ENCODE measurements at regions not wholly inside any gene's neighbourhood (a gene's known extent, or its start where the extent isn't known, plus 50 kb on each side); places are given as distances from the start of the nearest gene placed in this dataset.
"Not testable (repeated sequence)": the region's sequence is repeated elsewhere in the genome, so short reads cannot be mapped to it uniquely, and the experiment has no call there.

DNA sequence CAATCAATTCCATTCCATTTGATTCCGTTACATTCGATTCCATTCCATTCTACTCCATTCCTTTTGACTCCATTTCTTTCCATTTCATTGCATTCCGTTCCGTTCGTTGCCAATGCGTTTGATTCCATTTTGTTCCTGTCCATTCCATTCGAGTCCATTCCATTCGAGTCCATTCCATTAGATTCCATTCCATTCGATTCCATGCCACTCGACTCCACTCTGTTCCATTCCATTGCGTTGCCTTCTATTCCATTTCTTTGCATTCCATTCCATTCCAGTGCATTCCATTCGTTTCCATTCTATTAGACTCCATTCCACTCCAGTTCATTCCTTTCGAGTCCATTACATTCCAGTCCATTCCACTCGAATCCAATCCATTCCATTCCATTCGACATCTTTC lies 2587.5 kb upstream of the TPTE start:
- DNase-seq, result no peak
- intact Hi-C loops (cut with DNase I), result no loop called here
- no peak for ATAC-seq
- no peak for FAIRE-seq
- no peak overlapping the region for H3K27ac ChIP-seq
- H3K4me1 ChIP-seq, result no peaks in the 10 kb centered on the region
- TF ChIP-seq, protein P1, sequence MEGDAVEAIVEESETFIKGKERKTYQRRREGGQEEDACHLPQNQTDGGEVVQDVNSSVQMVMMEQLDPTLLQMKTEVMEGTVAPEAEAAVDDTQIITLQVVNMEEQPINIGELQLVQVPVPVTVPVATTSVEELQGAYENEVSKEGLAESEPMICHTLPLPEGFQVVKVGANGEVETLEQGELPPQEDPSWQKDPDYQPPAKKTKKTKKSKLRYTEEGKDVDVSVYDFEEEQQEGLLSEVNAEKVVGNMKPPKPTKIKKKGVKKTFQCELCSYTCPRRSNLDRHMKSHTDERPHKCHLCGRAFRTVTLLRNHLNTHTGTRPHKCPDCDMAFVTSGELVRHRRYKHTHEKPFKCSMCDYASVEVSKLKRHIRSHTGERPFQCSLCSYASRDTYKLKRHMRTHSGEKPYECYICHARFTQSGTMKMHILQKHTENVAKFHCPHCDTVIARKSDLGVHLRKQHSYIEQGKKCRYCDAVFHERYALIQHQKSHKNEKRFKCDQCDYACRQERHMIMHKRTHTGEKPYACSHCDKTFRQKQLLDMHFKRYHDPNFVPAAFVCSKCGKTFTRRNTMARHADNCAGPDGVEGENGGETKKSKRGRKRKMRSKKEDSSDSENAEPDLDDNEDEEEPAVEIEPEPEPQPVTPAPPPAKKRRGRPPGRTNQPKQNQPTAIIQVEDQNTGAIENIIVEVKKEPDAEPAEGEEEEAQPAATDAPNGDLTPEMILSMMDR (IDR thresholded peaks at IDR 0.05), result no peak
- WGBS, 2 donors, result 55 to 62% methylated on average over 15 of the region's 15 CpGs
- H3K9me3 ChIP-seq, result peaks cover 0 to 11% (median 0%) of the 10 kb centered on the region in 4 donors
- H3K36me3 ChIP-seq, result no peaks in the 10 kb centered on the region
- no peaks in the 10 kb centered on the region for H3K27me3 ChIP-seq
- H3K4me3 ChIP-seq, result no peak overlapping the region

DNA sequence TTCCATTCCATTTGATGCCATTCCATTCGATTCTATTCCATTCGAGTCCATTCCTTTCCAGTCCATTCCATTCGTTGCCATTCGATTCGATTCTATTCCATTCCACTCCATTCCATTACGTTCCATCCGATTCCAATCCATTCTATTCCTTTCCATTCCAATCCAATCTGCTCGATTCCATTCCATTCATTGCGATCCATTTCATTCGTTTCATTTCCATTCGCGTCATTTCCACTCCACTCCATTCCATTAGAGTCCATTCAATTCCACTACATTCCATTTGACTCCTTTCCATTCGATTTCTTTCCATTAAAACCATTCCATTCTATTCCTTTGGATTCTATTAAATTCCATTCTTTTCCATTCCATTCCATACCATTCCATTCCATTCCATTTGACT lies 2584.1 kb upstream of the TPTE start:
- H3K27me3 ChIP-seq; ATAC-seq; H3K27ac ChIP-seq; H3K4me1 ChIP-seq; H3K36me3 ChIP-seq; DNase-seq; intact Hi-C loops (cut with DNase I); H3K4me3 ChIP-seq; FAIRE-seq: not testable (repeated sequence)
- 58 to 62% methylated on average over 13 of the region's 13 CpGs for WGBS, 2 donors
- peaks cover 0 to 11% (median 0%) of the 10 kb centered on the region in 4 donors for H3K9me3 ChIP-seq

DNA sequence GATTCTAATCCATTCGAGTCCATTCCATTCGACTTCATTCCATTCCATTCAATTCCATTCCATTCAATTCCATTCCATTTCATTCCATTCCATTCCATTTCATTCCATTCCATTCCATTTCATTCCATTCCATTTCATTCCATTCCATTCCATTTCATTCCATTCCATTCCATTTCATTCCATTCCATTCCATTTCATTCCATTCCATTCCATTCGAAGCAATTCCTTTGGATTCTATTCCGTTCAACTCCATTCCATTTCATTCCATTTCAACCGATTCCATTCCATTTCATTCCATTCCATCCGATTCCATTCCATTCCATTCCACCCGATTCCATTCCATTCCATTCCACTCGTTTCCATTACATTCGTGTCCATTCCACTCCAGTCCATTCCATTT lies 2583.2 kb upstream of the TPTE start:
- H3K4me3 ChIP-seq; H3K4me1 ChIP-seq; H3K27ac ChIP-seq; H3K36me3 ChIP-seq; intact Hi-C loops (cut with DNase I); FAIRE-seq; H3K27me3 ChIP-seq; H3K9me3 ChIP-seq; DNase-seq; ATAC-seq: not testable (repeated sequence)
- WGBS, 2 donors, result 52 to 66% methylated on average over 9 of the region's 9 CpGs

DNA sequence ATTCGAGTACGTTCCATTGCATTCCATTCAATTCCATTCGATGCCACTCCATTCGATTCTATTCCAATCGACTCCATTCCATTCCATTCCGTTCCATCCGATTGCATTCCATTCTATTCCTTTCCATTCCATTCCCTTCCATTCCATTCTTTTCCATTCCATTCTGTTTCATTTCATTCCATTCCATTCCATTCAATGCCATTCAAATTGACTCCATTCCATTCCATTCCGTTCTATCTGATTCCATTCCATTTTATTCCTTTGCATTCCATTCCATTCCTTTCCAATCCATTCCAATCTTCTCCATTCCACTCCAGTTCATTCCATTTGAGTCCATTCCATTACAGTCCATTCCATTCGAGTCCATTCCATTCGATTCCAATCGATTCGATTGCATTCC lies 2580.0 kb upstream of the TPTE start:
- H3K36me3 ChIP-seq; ATAC-seq; H3K27me3 ChIP-seq; H3K4me3 ChIP-seq; FAIRE-seq; H3K4me1 ChIP-seq; H3K27ac ChIP-seq; DNase-seq; intact Hi-C loops (cut with DNase I); H3K9me3 ChIP-seq: not testable (repeated sequence)
- WGBS, 2 donors, result 64 to 70% methylated on average over 12 of the region's 12 CpGs

DNA sequence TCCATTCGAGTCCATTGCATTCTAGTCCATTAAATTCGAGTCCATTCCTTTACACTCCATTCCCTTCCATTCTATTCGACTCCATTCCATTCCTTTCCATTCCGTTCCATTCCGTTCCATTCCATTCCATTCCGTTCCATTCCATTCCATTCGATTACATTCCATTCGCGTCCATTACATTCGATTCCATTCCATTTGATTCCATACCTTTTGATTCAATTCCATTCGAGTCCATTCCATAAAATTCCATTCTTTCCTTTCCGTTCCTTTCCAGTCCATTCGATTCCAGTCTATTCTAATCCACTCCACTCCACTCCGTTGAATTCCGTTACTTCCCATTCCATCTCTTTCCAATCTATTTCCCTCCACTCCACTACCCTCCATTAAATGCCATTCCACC lies 2579.2 kb upstream of the TPTE start:
- FAIRE-seq; H3K4me1 ChIP-seq; H3K27me3 ChIP-seq; intact Hi-C loops (cut with DNase I); H3K36me3 ChIP-seq; H3K4me3 ChIP-seq; H3K9me3 ChIP-seq; H3K27ac ChIP-seq; ATAC-seq; DNase-seq: not testable (repeated sequence)
- WGBS, 2 donors, result 57 to 62% methylated on average over 15 of the region's 15 CpGs

DNA sequence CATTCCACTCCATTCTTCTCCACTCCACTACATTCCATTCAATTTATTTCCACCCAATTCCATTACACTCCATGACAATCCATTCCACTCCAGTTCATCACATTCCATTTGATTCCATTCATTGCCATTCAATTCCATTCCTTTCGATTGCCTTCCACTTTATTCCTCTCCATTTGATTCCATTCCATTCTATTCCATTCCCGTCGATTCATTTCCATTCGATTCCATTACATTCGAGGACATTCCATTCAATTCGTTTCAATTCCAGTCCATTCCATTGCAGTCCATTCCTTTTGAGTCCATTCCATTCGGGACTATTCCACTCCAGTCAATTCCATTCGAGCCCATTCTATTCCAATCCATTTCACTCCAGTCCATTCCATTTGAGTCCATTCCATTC lies 2577.8 kb upstream of the TPTE start:
- H3K36me3 ChIP-seq; intact Hi-C loops (cut with DNase I); H3K27ac ChIP-seq; ATAC-seq; FAIRE-seq; H3K4me1 ChIP-seq; DNase-seq; H3K27me3 ChIP-seq; H3K4me3 ChIP-seq: not testable (repeated sequence)
- H3K9me3 ChIP-seq, result peaks cover 0 to 18% (median 2%) of the 10 kb centered on the region in 4 donors
- 54 to 59% methylated on average over 8 of the region's 8 CpGs for WGBS, 2 donors

DNA sequence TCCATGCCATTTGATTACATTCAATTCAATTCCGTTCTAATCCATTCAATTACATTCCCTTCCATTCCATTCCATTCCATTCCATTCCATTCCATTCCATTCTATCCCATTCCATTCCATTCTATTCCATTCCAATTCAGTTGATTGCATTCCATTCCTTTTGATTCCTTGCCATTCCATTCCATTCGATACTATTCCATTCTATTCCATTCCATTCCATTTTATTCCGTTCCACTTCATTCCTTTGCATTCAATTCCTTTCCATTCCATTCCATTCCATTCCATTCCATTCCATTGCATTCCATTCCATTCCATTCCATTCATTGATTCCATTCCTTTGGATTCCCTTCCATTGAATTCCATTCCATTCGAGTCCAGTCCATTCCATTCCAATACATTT lies 2574.0 kb upstream of the TPTE start:
- Histone ChIP-seq H3K4me3 (no peak overlapping the region), H3K27me3 (no peaks in the 10 kb centered on the region), H3K9me3 (peaks cover 0 to 22% (median 3%) of the 10 kb centered on the region in 4 donors), H3K27ac (no peak overlapping the region), H3K4me1 (no peaks in the 10 kb centered on the region), H3K36me3 (no peaks in the 10 kb centered on the region)
- 30 to 40% methylated on average over 4 of the region's 4 CpGs for WGBS, 2 donors
- FAIRE-seq, result no peak
- intact Hi-C loops (cut with DNase I), result no loop called here
- TF ChIP-seq, protein P1 (IDR thresholded peaks at IDR 0.05), result no peak
- no peak for ATAC-seq
- no peak for DNase-seq

DNA sequence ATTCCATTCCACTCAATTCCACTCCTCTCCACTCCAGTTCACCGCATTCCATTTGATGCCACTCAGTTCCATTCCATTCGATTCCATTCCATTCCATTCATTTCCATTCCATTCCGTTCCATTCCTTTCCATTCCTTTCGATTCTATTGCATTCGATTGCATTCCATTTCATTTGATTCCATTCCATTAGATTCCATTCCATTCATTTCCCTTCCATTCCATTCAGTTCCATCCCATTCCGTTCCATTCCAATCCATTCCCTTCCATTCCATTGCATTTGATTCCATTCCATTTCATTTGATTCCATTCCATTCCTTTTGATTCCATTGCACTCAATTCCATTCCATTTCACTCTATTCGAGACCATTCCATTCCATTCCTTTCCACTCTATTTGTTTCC lies 2572.7 kb upstream of the TPTE start:
- 47 to 62% methylated on average over 7 of the region's 7 CpGs for WGBS, 2 donors
- H3K4me3 ChIP-seq; intact Hi-C loops (cut with DNase I); ATAC-seq; H3K27me3 ChIP-seq; DNase-seq; H3K27ac ChIP-seq; H3K4me1 ChIP-seq; H3K36me3 ChIP-seq; FAIRE-seq: not testable (repeated sequence)
- H3K9me3 ChIP-seq, result peaks cover 0 to 30% (median 1%) of the 10 kb centered on the region in 4 donors

DNA sequence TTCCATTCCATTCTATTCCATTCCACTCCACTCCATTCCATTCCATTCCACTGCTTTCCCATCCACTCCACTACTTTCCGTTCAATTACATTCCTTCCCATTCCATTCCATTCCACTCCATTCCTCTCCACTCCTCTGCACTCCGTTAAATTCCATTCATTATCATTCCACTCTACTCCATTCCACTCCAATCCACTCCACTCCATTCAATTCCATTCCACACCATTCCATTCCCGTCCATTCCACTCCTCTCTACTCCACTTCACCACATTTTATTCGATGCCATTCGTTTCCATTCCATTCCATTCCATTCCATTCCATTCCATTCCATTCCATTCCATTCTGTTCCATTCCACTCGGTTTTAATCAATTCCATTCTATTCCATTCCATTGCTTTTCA lies 2571.5 kb upstream of the TPTE start:
- DNase-seq; H3K27ac ChIP-seq; FAIRE-seq; ATAC-seq; intact Hi-C loops (cut with DNase I); H3K36me3 ChIP-seq; H3K4me3 ChIP-seq; H3K4me1 ChIP-seq; H3K27me3 ChIP-seq: not testable (repeated sequence)
- H3K9me3 ChIP-seq, result peaks cover 0 to 35% (median 1%) of the 10 kb centered on the region in 4 donors
- 23 to 33% methylated on average over 6 of the region's 6 CpGs for WGBS, 2 donors

Measured in pancreas (tissue), 10 donors.